Activated gamma-delta T cell treated with anti-CD3 and anti-CD28 coated beads, Interleukin-2, amount 50 U/mL, for 16 hours (primary cell): ENCODE measurements at regions not wholly inside any gene's neighbourhood (a gene's known extent, or its start where the extent isn't known, plus 50 kb on each side); places are given as distances from the start of the nearest gene placed in this dataset.

Experiments used
- DNase-seq: peaks from one replicate; pipeline ENCODE4 v3.0.0-alpha.2; 2020; ENCODE audit warnings: low read depth

DNA sequence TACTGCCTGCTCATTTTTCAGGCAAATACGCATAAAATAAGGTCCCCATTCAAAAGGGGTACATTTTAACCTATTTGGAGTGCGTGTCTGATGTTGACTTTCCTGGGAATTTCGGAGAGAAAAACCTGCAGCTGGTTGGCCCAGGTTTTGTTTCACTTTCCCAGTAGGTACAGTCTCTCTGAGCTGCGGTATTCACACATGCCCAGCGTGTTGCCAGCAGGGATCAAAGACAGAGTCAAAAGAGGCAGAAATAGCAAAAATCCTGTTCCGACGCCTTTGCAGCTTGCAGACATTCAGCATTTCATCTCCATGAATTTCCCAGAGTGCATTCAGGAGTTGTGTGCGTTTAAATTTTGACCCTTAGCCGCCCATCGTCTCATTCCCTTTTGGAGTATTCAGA lies 855.4 kb upstream of the CELF4 start:
- DNase-seq: no peak

DNA sequence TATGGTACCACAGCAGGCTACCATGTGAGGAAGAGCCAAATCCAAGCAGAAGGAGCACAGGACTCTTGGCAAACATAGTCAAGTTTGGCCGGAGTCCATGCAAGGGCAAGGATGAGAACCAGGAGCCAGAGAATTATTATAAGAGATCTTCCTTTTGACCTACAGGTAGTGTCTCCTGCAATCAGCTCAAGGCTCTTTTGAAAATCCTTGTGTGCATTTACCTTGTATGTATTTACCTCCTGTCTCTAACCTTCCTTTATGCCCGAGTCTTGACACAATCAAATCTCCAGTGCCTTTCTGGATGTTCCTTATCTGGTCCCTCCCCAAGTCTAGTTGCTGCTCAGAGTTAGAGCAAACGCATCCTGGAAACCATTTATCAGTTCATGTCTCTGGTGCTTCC lies 855.0 kb upstream of the CELF4 start:
- no peak for DNase-seq

GRCh38 chr18:38415811-38416210 lies 850.2 kb upstream of the CELF4 start:
- no peak for DNase-seq

DNA sequence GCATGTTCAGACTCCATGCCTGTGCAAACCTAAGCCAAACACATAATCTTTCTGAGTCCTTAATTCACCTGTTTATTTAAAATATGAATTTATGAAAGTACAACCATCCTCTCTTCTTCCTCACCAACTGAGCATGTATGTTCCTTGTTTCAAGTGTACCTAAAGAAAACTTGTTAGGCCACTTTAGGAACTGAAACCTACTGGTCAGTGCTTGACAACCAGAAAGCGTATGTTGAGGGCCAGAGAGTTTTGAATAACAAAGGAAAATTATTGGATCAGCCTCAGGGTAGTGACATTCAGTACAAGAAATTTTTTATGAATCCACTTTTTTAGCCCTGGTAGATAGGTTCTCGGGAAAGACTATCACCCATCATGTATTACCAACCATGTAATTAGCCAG lies 847.6 kb upstream of the CELF4 start:
- no peak for DNase-seq

GRCh38 chr18:38406607-38407006 lies 841.0 kb upstream of the CELF4 start:
- DNase-seq: no peak

GRCh38 chr18:38402509-38402908 lies 836.9 kb upstream of the CELF4 start:
- no peak for DNase-seq

DNA sequence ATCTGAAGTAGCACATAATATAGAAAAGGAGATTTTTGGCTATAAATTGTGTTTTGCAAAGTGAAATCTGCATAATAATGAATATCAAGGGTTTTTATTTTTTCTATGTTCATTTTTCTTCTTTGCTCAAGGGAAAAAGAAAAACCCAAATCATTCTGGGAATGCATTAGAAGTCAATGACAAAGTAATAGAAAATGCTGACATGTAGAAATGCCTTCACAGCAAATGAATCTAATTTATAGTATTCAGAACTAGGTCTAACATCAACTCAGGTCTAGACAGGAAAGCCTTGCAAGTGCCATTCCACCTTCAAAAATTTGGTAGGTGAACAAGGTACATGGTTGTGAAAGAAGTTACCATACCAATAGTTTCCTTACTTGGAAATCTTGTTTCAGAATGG lies 831.5 kb upstream of the CELF4 start:
- DNase-seq: no peak

DNA sequence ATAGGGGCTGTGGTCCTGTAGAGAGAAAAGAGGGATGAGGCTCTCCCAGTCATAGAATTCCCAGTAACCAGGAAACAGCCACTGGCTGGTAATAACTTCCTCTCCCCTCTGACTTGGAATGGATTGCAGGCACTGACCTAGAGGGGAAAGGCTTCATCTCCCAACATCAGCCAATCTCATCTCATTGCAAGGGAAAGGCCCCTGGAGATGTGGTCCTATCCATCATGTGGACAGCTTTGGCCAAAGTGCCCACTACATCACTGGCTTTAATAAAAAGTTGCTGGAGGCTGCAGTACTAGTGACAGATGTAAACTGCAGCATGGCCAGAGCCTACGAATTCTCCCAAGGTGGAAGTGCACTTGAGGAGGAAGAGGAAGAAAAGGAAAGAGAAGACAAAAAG lies 820.5 kb upstream of the CELF4 start:
- no peak for DNase-seq

DNA sequence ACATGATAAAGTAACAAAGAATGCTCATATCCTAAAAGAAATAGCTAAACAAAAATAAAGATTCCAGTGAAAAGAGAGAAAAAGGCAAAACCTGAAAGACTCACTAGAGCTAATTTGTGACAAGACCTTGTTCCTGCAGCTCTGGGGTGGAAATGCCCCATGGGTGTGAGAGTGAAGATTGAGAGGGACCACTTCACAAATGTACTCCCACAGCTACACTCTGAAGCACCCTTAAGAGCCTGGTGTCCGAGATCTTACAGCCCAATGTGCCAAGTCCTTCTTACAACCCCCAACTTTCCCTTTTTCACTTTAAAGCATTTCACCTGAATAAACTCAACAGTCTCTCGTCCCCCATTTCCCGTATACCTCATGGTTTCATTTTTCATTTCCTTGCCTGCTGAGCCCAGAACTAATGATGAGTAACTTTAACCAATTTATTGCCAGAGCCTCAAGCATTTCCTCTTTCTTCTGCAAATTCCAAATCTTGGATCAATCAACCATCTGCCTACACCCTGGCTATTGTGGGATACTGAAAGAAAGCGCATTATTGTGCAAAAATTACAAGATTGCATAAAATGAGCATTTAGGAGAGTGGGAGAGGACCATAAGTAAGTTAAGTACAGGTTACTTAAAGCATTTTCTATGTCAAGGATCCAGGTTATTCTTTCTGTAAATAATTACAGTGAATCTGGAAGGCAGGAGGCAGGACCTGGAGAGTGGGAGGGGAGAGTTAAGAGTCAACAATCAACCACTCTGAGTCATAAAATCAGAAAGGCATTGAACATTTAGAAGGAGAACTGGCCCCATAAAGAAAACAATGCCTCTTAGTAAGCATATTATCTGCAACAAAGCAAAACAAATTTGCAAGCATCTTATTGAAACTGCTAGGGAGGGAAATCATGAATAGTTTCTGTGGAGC lies 804.4 kb upstream of the CELF4 start:
- no peak for DNase-seq

- no peak for DNase-seq
These were observed 803.3 kb upstream of the CELF4 start for GRCh38 chr18:38368886-38369285.

GRCh38 chr18:38368246-38368645 lies 802.6 kb upstream of the CELF4 start:
- no peak for DNase-seq

DNA sequence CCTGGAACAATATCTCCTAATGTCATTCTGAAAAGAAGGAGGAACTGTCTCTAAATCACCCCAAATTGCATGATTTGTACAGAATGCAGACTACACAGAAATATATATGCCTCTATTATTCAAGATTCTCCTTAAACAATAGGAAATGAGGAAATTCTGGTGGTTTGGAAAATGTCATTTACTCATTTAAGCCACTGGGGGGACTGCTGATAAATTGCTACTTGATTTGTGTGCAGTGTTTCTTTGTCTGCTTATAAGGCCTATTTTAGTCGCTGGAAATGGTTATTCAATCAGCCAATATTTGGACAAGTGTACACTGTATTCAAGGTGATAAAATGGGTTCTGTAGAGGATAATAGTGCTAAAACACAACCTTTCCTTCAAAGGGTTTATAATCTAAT lies 801.9 kb upstream of the CELF4 start:
- no peak for DNase-seq

DNA sequence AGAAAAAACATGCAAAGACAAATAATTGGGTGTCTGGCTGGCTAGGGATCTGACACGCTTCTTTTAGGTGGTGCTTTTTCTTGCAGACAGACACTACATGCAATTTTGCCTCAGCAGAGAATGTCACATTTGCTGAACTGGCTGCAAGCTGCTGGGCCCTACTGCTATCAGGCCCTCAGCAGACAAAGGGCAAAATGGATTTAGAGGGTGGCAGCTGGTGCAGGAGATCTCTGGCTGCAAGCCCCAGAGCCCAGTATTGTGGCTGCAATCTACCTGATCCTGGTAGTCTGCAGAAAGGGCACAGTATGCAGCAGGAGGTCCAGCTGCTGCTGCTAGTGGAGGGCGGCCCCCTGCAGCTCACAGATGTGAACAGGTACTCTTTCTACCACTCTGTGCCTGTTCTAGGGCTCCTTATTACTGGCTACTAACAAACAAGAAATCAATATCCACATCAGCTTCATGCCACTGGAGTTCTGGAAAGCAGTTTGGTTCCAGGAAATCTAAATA lies 796.7 kb upstream of the CELF4 start:
- DNase-seq: no peak

DNA sequence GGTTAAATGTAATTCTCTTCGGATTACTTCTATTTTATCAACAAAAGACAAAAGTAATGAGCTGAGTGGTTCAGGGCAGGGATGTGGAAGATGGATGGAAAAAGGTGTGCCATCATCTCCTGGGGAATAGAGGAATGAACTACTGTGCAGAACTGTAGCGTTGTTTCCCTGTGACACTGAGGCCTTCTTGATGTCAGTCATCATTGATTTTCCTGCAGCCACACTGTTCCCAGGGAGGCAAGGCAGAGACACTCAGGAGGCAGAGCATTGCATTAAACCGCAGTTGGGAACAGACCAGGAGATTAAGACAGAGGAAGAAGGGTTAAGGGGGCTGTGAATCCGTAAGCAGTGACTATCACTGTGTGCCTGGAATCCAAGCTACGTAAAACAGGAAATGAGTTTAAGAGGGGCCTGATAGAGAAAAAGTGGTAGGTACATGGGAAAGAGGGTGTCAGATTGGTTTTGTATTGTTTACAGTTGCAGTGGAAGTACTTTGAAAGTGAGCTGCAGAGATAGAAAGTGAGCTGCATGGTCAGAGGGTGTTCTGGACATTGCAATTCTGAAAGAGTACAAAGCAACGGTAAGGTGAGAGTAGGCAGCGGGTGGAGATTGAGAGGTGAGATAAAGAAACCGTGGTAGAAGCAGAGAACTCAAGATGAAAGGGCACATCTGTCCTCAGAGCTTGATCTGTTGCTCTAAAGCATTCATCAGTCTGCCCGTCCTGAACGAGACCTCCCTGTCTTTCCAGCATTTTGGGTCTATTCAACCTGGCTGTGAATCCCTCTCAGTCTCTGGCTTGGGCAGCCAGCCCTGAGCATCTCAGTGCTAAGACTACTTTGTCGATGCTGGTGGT lies 793.4 kb upstream of the CELF4 start:
- no peak for DNase-seq

DNA sequence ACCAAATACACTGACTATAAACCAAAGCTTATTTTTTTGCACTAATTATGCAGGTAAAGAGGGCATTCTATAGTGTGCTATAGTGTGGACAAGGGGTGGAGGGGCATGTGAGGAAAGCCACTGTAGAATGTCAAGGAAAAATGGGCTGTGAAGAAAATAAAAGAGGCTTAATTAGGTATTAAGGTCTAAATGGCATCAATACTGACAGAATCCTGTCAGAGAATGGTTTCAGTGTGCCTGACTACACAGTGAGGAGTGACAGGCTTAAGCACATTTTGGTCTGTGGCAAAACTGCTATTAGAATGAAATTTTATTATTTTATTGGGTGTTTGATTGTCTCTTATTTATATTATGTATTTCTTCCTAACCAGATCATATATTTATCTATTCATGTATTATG lies 787.6 kb upstream of the CELF4 start:
- DNase-seq: no peak

- no peak for DNase-seq
These were observed 784.5 kb upstream of the CELF4 start for GRCh38 chr18:38350141-38350540.

GRCh38 chr18:38330573-38330972 lies 765.0 kb upstream of the CELF4 start:
- no peak for DNase-seq

- DNase-seq: no peak
These were observed 763.5 kb upstream of the CELF4 start for GRCh38 chr18:38329145-38329544.

GRCh38 chr18:38322206-38322605 lies 756.6 kb upstream of the CELF4 start:
- DNase-seq: no peak

DNA sequence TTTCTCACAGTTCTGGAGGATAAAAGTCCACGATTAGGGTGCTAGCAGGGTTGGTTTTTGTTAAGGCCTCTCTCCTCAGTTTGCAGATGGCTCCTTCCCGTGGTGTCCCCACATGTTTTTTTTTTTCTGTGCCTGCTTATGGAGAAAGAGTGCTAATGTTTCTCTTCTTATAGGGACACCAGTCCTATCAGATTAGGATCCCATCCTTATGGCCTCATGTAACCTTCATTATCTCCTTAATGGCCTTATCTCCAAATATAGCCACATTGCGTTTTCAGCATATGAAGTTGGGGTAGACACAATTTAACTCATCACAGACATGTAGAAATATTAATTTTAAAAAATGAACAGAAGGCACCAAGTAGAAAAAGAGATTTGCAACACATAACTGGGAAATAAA lies 755.7 kb upstream of the CELF4 start:
- no peak for DNase-seq

- DNase-seq: no peak
These were observed 752.8 kb upstream of the CELF4 start for GRCh38 chr18:38318416-38318815.

GRCh38 chr18:38313831-38314230 lies 748.2 kb upstream of the CELF4 start:
- DNase-seq: no peak

- no peak for DNase-seq
These were observed 746.9 kb upstream of the CELF4 start for GRCh38 chr18:38312532-38312931.
